Ovary (tissue), 3 donors: ENCODE measurements at regions not wholly inside any gene's neighbourhood (a gene's known extent, or its start where the extent isn't known, plus 50 kb on each side); places are given as distances from the start of the nearest gene placed in this dataset.

Source experiments
- POLR2A ChIP-seq: fragments of 450-650 bp; IDR thresholded peaks from one replicate; pipeline ENCODE4 v1.6.1; 2017; ENCODE audit warnings: antibody characterized with exemption, mild to moderate bottlenecking, moderate library complexity
- TF ChIP-seq, protein P1 (sequence below), 3 donors: fragments of 450-650 bp in 2 of 3; fragments of 200-600 bp in 1 of 3; IDR thresholded peaks; one replicate each; pipeline versions ENCODE4 v1.5.1 to v1.8.0; 2016 to 2022; ENCODE audit warnings: antibody characterized with exemption in 3 of 3, mild to moderate bottlenecking in 1 of 3
- donor health status: DM: no; HTN: no; CAD: no.

DNA sequence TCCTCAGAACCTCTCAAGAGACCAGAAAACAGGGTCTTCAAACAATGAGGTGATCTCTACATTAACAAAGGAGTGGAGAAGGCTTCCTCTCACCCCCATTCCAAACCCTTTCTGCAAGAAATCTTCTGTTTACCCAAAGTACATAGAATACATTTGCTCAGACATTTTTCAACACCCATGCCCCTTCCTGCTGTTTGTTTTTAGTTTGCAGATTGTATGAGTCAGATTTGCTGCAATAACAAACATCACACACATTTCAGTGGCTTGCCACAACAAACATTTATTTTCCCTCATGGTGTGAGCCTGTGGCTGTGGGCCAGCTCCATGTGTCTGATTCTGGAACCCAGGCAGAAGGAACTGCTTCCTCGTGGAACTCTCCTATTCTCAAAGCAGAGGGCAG is 68.2 kb upstream of the BAIAP2L1 start:
- TF ChIP-seq, protein P1, sequence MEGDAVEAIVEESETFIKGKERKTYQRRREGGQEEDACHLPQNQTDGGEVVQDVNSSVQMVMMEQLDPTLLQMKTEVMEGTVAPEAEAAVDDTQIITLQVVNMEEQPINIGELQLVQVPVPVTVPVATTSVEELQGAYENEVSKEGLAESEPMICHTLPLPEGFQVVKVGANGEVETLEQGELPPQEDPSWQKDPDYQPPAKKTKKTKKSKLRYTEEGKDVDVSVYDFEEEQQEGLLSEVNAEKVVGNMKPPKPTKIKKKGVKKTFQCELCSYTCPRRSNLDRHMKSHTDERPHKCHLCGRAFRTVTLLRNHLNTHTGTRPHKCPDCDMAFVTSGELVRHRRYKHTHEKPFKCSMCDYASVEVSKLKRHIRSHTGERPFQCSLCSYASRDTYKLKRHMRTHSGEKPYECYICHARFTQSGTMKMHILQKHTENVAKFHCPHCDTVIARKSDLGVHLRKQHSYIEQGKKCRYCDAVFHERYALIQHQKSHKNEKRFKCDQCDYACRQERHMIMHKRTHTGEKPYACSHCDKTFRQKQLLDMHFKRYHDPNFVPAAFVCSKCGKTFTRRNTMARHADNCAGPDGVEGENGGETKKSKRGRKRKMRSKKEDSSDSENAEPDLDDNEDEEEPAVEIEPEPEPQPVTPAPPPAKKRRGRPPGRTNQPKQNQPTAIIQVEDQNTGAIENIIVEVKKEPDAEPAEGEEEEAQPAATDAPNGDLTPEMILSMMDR (IDR thresholded peaks at IDR 0.05): no peak
- TF ChIP-seq POLR2A: no peak
